ENCODE measurements at regions not wholly inside any gene's neighbourhood (a gene's known extent, or its start where the extent isn't known, plus 50 kb on each side); places are given as distances from the start of the nearest gene placed in this dataset.
A peak's percentile ranks its signal among the peaks of the same experiment; 100 is the strongest.

- POLR2A ChIA-PET = no interaction called here
- H3K4me3 ChIP-seq (ENCODE audit: low read depth in 2 of 2, low read length in 1 of 2) = no peak overlapping the region
- DNase-seq = peak; percentile 26
These were observed 158.0 kb downstream of the KCNA5 start for GRCh38 chr12:5201554-5202218.

More at GRCh38 chr12:5201554-5202218, 158.0 kb downstream of the KCNA5 start:
- no peaks in the 10 kb centered on the region for H4K20me1 ChIP-seq (ENCODE audit: insufficient read depth)
- H3K4me2 ChIP-seq = no peak overlapping the region
- H3K27me3 ChIP-seq (ENCODE audit: insufficient read depth) = no peaks in the 10 kb centered on the region
- no peaks in the 10 kb centered on the region for H3K79me2 ChIP-seq (ENCODE audit: insufficient read depth)
- H3K9ac ChIP-seq = no peak overlapping the region
- no peak overlapping the region for H3K27ac ChIP-seq (ENCODE audit: low read depth in 2 of 2, low read length in 1 of 2)
- no peak overlapping the region for H2AFZ ChIP-seq (ENCODE audit: low read depth)
- no peaks in the 10 kb centered on the region for H3F3A ChIP-seq (replicated peaks; ENCODE audit: insufficient read depth)
- H3K36me3 ChIP-seq (replicated peaks in 1 of 2; ENCODE audit: control insufficient read depth in 1 of 2, insufficient read depth in 2 of 2, low read length in 1 of 2) = peaks cover 0 to 2% of the 10 kb centered on the region in 2 experiments
- H3K9me2 ChIP-seq = no peaks in the 10 kb centered on the region
- no peaks in the 10 kb centered on the region for H3K9me3 ChIP-seq
- WGBS (ENCODE audit: low lambda C conversion rate) = 81% methylated on average over 18 of the region's 18 CpGs
- H3K4me1 ChIP-seq (ENCODE audit: control insufficient read depth in 1 of 2, insufficient read depth in 2 of 2, low read depth in 1 of 2, low read length in 1 of 2) = peaks cover 0 to 7% of the 10 kb centered on the region in 2 experiments; a peak in 1 of 4 replicates
- no peak for TF ChIP-seq FOXJ3 (CRISPR knock-in tag; IDR thresholded peaks at IDR 0.05)
- TF ChIP-seq CHD2 (IDR thresholded peaks at IDR 0.05; ENCODE audit: low read length, partially characterized antibody) = no peak
- no peak for TF ChIP-seq NFIC (IDR thresholded peaks at IDR 0.05; ENCODE audit: borderline replicate concordance)
- no peak for TF ChIP-seq REST (IDR thresholded peaks at IDR 0.05; ENCODE audit: low read depth, low read length)
- no peak for TF ChIP-seq TEAD4 (IDR thresholded peaks at IDR 0.05; ENCODE audit: borderline replicate concordance, insufficient read depth)
- TF ChIP-seq TCF12 (IDR thresholded peaks at IDR 0.05) = no peak
- no peak for TF ChIP-seq ELF1 (IDR thresholded peaks at IDR 0.05)
- TF ChIP-seq USF1 (IDR thresholded peaks at IDR 0.05; ENCODE audit: borderline replicate concordance, low read depth) = no peak
- no peak for TF ChIP-seq GABPA (IDR thresholded peaks at IDR 0.05; ENCODE audit: low read depth)
- TF ChIP-seq NRF1 (IDR thresholded peaks at IDR 0.05; ENCODE audit: low read depth, low read length) = no peak
- TF ChIP-seq, protein P1, sequence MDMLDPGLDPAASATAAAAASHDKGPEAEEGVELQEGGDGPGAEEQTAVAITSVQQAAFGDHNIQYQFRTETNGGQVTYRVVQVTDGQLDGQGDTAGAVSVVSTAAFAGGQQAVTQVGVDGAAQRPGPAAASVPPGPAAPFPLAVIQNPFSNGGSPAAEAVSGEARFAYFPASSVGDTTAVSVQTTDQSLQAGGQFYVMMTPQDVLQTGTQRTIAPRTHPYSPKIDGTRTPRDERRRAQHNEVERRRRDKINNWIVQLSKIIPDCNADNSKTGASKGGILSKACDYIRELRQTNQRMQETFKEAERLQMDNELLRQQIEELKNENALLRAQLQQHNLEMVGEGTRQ (IDR thresholded peaks at IDR 0.05; ENCODE audit: borderline replicate concordance, low read depth, low read length) = no peak
- TF ChIP-seq RCOR1 (IDR thresholded peaks at IDR 0.05; ENCODE audit: low read length) = no peak
- TF ChIP-seq RXRA (IDR thresholded peaks at IDR 0.05; ENCODE audit: borderline replicate concordance, low read depth) = no peak
- no peak for TF ChIP-seq FOSL2 (IDR thresholded peaks at IDR 0.05; ENCODE audit: borderline replicate concordance, low read depth)
- no peak for TF ChIP-seq EZH2phosphoT487 (IDR thresholded peaks at IDR 0.05; ENCODE audit: borderline replicate concordance, low read depth)
- no peak for TF ChIP-seq PBX3 (IDR thresholded peaks at IDR 0.05)
- TF ChIP-seq GATA2 (CRISPR knock-in tag; IDR thresholded peaks at IDR 0.05) = no peak
- TF ChIP-seq EP300 (IDR thresholded peaks at IDR 0.05; ENCODE audit: borderline replicate concordance in 1 of 2, low read depth in 1 of 2, low read length in 1 of 2) = no peak
- CTCF ChIA-PET = interaction anchor here (1.1 to 3.0 kb wide), 4 partner anchors 8 to 241 kb away, joined by 3 to 17 read pairs (median 4); no protein-coding TSS in a partner anchor
